H1 (cell line): ENCODE measurements at regions not wholly inside any gene's neighbourhood (a gene's known extent, or its start where the extent isn't known, plus 50 kb on each side); places are given as distances from the start of the nearest gene placed in this dataset.

Experiments used
- POLR2AphosphoS5 ChIP-seq: IDR thresholded peaks from 2 replicates; pipeline ENCODE4 v1.6.1; 2011; ENCODE audit warnings: low read depth, low read length

GRCh38 chr2:220191737-220192136 lies 564.3 kb downstream of the SLC4A3 start (continued):
- no peak for TF ChIP-seq POLR2AphosphoS5
